Parathyroid adenoma (tissue), 2 donors: ENCODE measurements at regions not wholly inside any gene's neighbourhood (a gene's known extent, or its start where the extent isn't known, plus 50 kb on each side); places are given as distances from the start of the nearest gene placed in this dataset.

Source experiments
- H2AFZ ChIP-seq: fragments of 300-600 bp; sonication (generic); one replicate; pipeline ENCODE4 v1.7.0; 2017; ENCODE audit warnings: antibody characterized with exemption, mild to moderate bottlenecking
- H3K27ac ChIP-seq: fragments of 300-600 bp; sonication (generic); one replicate; pipeline ENCODE4 v1.7.0; 2017
- H3K27me3 ChIP-seq: fragments of 300-600 bp; sonication (generic); one replicate; pipeline ENCODE4 v1.7.0; 2017; ENCODE audit warnings: low read length; ENCODE audit not compliant: control insufficient read depth, insufficient read depth
- H3K36me3 ChIP-seq: fragments of 300-600 bp; sonication (generic); one replicate; pipeline ENCODE4 v1.7.0; 2017; ENCODE audit warnings: low read length; ENCODE audit not compliant: control insufficient read depth, insufficient read depth
- H3K4me1 ChIP-seq: fragments of 300-600 bp; sonication (generic); one replicate; pipeline ENCODE4 v1.7.0; 2017; ENCODE audit warnings: control low read depth
- H3K4me2 ChIP-seq: fragments of 300-600 bp; sonication (generic); one replicate; pipeline ENCODE4 v1.7.0; 2017; ENCODE audit warnings: low read length
- H3K4me3 ChIP-seq: fragments of 300-600 bp; sonication (generic); one replicate; pipeline ENCODE4 v1.7.0; 2017; ENCODE audit warnings: low read depth, low read length
- H3K79me2 ChIP-seq: fragments of 300-600 bp; sonication (generic); one replicate; pipeline ENCODE4 v1.7.0; 2017; ENCODE audit warnings: control low read depth
- H3K9ac ChIP-seq: fragments of 300-600 bp; sonication (generic); one replicate; pipeline ENCODE4 v1.7.0; 2017; ENCODE audit warnings: mild to moderate bottlenecking
- H3K9me3 ChIP-seq: fragments of 300-600 bp; sonication (generic); one replicate; pipeline ENCODE4 v1.7.0; 2017; ENCODE audit warnings: low read length; ENCODE audit not compliant: control insufficient read depth
- CTCF ChIP-seq: fragments of 300-600 bp; sonication (generic); IDR thresholded peaks from one replicate; pipeline ENCODE4 v1.7.0; 2017; ENCODE audit warnings: antibody characterized with exemption, mild to moderate bottlenecking
- donor health status: primary hyperparathyroidism.

- H3K79me2 ChIP-seq: no peaks in the 10 kb centered on the region
- no peaks in the 10 kb centered on the region for H3K27me3 ChIP-seq
- no peak overlapping the region for H3K4me2 ChIP-seq
- no peak overlapping the region for H3K9ac ChIP-seq
- no peaks in the 10 kb centered on the region for H3K36me3 ChIP-seq
- no peaks in the 10 kb centered on the region for H3K4me1 ChIP-seq
- no peak overlapping the region for H2AFZ ChIP-seq
- H3K27ac ChIP-seq: no peak overlapping the region
- no peak for TF ChIP-seq CTCF
- H3K4me3 ChIP-seq: no peak overlapping the region
- no peaks in the 10 kb centered on the region for H3K9me3 ChIP-seq
These were observed 210.1 kb upstream of the ZNF608 start for GRCh38 chr5:124956471-124957029.

- no peak overlapping the region for H3K4me2 ChIP-seq
- TF ChIP-seq CTCF: no peak
- no peak overlapping the region for H2AFZ ChIP-seq
- H3K9me3 ChIP-seq: no peaks in the 10 kb centered on the region
- H3K4me1 ChIP-seq: no peaks in the 10 kb centered on the region
- H3K79me2 ChIP-seq: no peaks in the 10 kb centered on the region
- H3K27me3 ChIP-seq: no peaks in the 10 kb centered on the region
- H3K36me3 ChIP-seq: no peaks in the 10 kb centered on the region
- no peak overlapping the region for H3K4me3 ChIP-seq
- H3K9ac ChIP-seq: no peak overlapping the region
- H3K27ac ChIP-seq: no peak overlapping the region
These were observed 210.6 kb upstream of the ZNF608 start for GRCh38 chr5:124957063-124957462.

GRCh38 chr5:124960266-124960665 is 213.8 kb upstream of the ZNF608 start:
- Histone ChIP-seq H3K36me3 (no peaks in the 10 kb centered on the region), H3K27me3 (no peaks in the 10 kb centered on the region)
- TF ChIP-seq CTCF: no peak

GRCh38 chr5:124961521-124961920 is 215.1 kb upstream of the ZNF608 start:
- H3K27me3 ChIP-seq: no peaks in the 10 kb centered on the region
- no peaks in the 10 kb centered on the region for H3K4me1 ChIP-seq
- H3K9me3 ChIP-seq: no peaks in the 10 kb centered on the region
- H3K4me3 ChIP-seq: no peak overlapping the region
- H3K4me2 ChIP-seq: no peak overlapping the region
- H3K27ac ChIP-seq: no peak overlapping the region
- TF ChIP-seq CTCF: no peak
- no peak overlapping the region for H3K9ac ChIP-seq
- no peaks in the 10 kb centered on the region for H3K36me3 ChIP-seq
- H2AFZ ChIP-seq: no peak overlapping the region
- no peaks in the 10 kb centered on the region for H3K79me2 ChIP-seq

More at GRCh38 chr5:124960266-124960665, 213.8 kb upstream of the ZNF608 start:
- Histone ChIP-seq H3K4me1 (no peaks in the 10 kb centered on the region), H3K9ac (no peak overlapping the region), H3K4me3 (no peak overlapping the region), H3K79me2 (no peaks in the 10 kb centered on the region), H3K4me2 (no peak overlapping the region), H3K27ac (no peak overlapping the region), H2AFZ (no peak overlapping the region), H3K9me3 (no peaks in the 10 kb centered on the region)

GRCh38 chr5:124962111-124962510 is 215.7 kb upstream of the ZNF608 start:
- no peaks in the 10 kb centered on the region for H3K79me2 ChIP-seq
- H3K9ac ChIP-seq: no peak overlapping the region
- H2AFZ ChIP-seq: no peak overlapping the region
- H3K27ac ChIP-seq: no peak overlapping the region
- no peaks in the 10 kb centered on the region for H3K4me1 ChIP-seq
- H3K4me3 ChIP-seq: no peak overlapping the region
- no peak for TF ChIP-seq CTCF
- no peak overlapping the region for H3K4me2 ChIP-seq
- H3K36me3 ChIP-seq: no peaks in the 10 kb centered on the region
- no peaks in the 10 kb centered on the region for H3K27me3 ChIP-seq
- H3K9me3 ChIP-seq: no peaks in the 10 kb centered on the region
